ENCODE measurements at regions not wholly inside any gene's neighbourhood (a gene's known extent, or its start where the extent isn't known, plus 50 kb on each side); places are given as distances from the start of the nearest gene placed in this dataset.
"Not testable (repeated sequence)": the region's sequence is repeated elsewhere in the genome, so short reads cannot be mapped to it uniquely, and the experiment has no call there.

DNA sequence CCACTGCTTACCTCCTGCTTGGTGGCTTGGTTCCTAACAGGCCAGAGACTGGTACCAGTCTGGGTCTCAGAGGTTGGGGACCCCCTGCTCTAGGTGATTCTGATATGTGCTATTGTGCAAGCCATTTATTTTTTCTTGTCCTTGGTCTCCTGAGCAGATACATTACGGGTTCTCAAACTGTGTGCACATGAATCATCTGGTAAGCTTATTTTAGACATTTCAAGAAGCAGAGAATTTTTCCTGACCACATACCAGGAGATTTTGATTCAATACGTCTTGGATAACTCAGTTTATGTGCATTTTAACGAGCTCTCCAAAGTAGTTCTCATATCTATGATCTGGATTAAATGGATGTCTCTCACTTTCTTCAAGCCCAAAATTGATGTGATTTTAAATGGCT, 77.2 kb downstream of the FHIP1A start:
- TF ChIP-seq, protein P1, sequence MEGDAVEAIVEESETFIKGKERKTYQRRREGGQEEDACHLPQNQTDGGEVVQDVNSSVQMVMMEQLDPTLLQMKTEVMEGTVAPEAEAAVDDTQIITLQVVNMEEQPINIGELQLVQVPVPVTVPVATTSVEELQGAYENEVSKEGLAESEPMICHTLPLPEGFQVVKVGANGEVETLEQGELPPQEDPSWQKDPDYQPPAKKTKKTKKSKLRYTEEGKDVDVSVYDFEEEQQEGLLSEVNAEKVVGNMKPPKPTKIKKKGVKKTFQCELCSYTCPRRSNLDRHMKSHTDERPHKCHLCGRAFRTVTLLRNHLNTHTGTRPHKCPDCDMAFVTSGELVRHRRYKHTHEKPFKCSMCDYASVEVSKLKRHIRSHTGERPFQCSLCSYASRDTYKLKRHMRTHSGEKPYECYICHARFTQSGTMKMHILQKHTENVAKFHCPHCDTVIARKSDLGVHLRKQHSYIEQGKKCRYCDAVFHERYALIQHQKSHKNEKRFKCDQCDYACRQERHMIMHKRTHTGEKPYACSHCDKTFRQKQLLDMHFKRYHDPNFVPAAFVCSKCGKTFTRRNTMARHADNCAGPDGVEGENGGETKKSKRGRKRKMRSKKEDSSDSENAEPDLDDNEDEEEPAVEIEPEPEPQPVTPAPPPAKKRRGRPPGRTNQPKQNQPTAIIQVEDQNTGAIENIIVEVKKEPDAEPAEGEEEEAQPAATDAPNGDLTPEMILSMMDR (IDR thresholded peaks at IDR 0.05), result no peak
- TF ChIP-seq EZH2phosphoT487 (IDR thresholded peaks at IDR 0.05) (no peak), EZH2 (IDR thresholded peaks at IDR 0.05) (no peak)
- Histone ChIP-seq H3K27me3 (no peaks in the 10 kb centered on the region), H3K4me1 (no peaks in the 10 kb centered on the region), H4K20me1 (ENCODE audit: low read depth) (no peaks in the 10 kb centered on the region), H3K4me2 (no peak overlapping the region), H3K9me3 (ENCODE audit: low read depth) (no peaks in the 10 kb centered on the region), H3K27ac (no peak overlapping the region), H3K36me3 (no peaks in the 10 kb centered on the region), H3K79me2 (ENCODE audit: low read depth) (no peaks in the 10 kb centered on the region), H3F3A (ENCODE audit: low read depth) (no peaks in the 10 kb centered on the region), H3K4me3 (no peak overlapping the region), H3K9ac (no peak overlapping the region), H2AFZ (replicated peaks) (no peak overlapping the region)
- DNase-seq (ENCODE audit: low spot score), result no peak
- no peak overlapping the region for H3K27ac Mint-ChIP-seq
- H3K4me1 Mint-ChIP-seq, result peaks cover 5% of the 10 kb centered on the region
- no peaks in the 10 kb centered on the region for H3K36me3 Mint-ChIP-seq
- peaks cover 9% of the 10 kb centered on the region for H3K9me3 Mint-ChIP-seq
- no peak overlapping the region for H3K4me3 Mint-ChIP-seq
- H3K27me3 Mint-ChIP-seq (ENCODE audit: insufficient read depth, low read depth), result no peaks in the 10 kb centered on the region

GRCh38 chr4:151488968-151489367, 80.0 kb downstream of the FHIP1A start:
- H3K9me3 ChIP-seq (ENCODE audit: low read depth), result peaks cover 4% of the 10 kb centered on the region
- peaks cover 5% of the 10 kb centered on the region for H3K4me1 Mint-ChIP-seq
- no peak overlapping the region for H3K4me3 ChIP-seq
- H3K27me3 Mint-ChIP-seq (ENCODE audit: insufficient read depth, low read depth), result peaks cover 2% of the 10 kb centered on the region
- TF ChIP-seq EZH2 (IDR thresholded peaks at IDR 0.05), result no peak
- TF ChIP-seq, protein P1 (IDR thresholded peaks at IDR 0.05), result no peak
- TF ChIP-seq EZH2phosphoT487 (IDR thresholded peaks at IDR 0.05), result no peak
- H3K27ac Mint-ChIP-seq, result no peak overlapping the region
- no peaks in the 10 kb centered on the region for H3K79me2 ChIP-seq (ENCODE audit: low read depth)
- no peak overlapping the region for H3K4me3 Mint-ChIP-seq
- no peak overlapping the region for H3K27ac ChIP-seq
- H3K9me3 Mint-ChIP-seq, result peaks cover 21% of the 10 kb centered on the region
- no peak for DNase-seq (ENCODE audit: low spot score)
- no peak overlapping the region for H2AFZ ChIP-seq (replicated peaks)
- no peaks in the 10 kb centered on the region for H3K4me1 ChIP-seq
- no peaks in the 10 kb centered on the region for H3F3A ChIP-seq (ENCODE audit: low read depth)
- no peaks in the 10 kb centered on the region for H3K36me3 ChIP-seq
- no peaks in the 10 kb centered on the region for H3K36me3 Mint-ChIP-seq
- H3K27me3 ChIP-seq, result no peaks in the 10 kb centered on the region
- no peaks in the 10 kb centered on the region for H4K20me1 ChIP-seq (ENCODE audit: low read depth)
- no peak overlapping the region for H3K9ac ChIP-seq
- no peak overlapping the region for H3K4me2 ChIP-seq

- Histone ChIP-seq H3K4me1 (no peaks in the 10 kb centered on the region), H3K27me3 (no peaks in the 10 kb centered on the region), H3K4me2 (no peak overlapping the region), H3K79me2 (ENCODE audit: low read depth) (no peaks in the 10 kb centered on the region), H3K36me3 (no peaks in the 10 kb centered on the region), H3F3A (ENCODE audit: low read depth) (no peaks in the 10 kb centered on the region), H3K9me3 (ENCODE audit: low read depth) (peaks cover 6% of the 10 kb centered on the region), H2AFZ (replicated peaks) (no peak overlapping the region), H3K27ac (no peak overlapping the region), H4K20me1 (ENCODE audit: low read depth) (no peaks in the 10 kb centered on the region), H3K4me3 (no peak overlapping the region), H3K9ac (no peak overlapping the region)
- Mint-ChIP-seq H3K27me3 (ENCODE audit: insufficient read depth, low read depth) (peaks cover 2% of the 10 kb centered on the region), H3K4me1 (no peaks in the 10 kb centered on the region), H3K27ac (no peak overlapping the region), H3K9me3 (peaks cover 27% of the 10 kb centered on the region), H3K36me3 (no peaks in the 10 kb centered on the region), H3K4me3 (no peak overlapping the region)
- no peak for TF ChIP-seq EZH2 (IDR thresholded peaks at IDR 0.05)
- TF ChIP-seq, protein P1 (IDR thresholded peaks at IDR 0.05), result peak; percentile 38
- peak; percentile 36 for DNase-seq (ENCODE audit: low spot score)
Observed at GRCh38 chr4:151489462-151490203, 80.7 kb downstream of the FHIP1A start.

GRCh38 chr4:151495612-151496011, 86.6 kb downstream of the FHIP1A start:
- H3K36me3 ChIP-seq; H3K4me1 ChIP-seq; DNase-seq (ENCODE audit: low spot score); H3K36me3 Mint-ChIP-seq; H3K79me2 ChIP-seq (ENCODE audit: low read depth); H3K27ac Mint-ChIP-seq; H3K27ac ChIP-seq; H3K4me3 ChIP-seq; H3K27me3 Mint-ChIP-seq (ENCODE audit: insufficient read depth, low read depth); H3K4me3 Mint-ChIP-seq; H2AFZ ChIP-seq (replicated peaks); H3K9ac ChIP-seq; H3F3A ChIP-seq (ENCODE audit: low read depth); H3K27me3 ChIP-seq; H3K4me2 ChIP-seq; H3K9me3 ChIP-seq (ENCODE audit: low read depth); H4K20me1 ChIP-seq (ENCODE audit: low read depth); H3K4me1 Mint-ChIP-seq: not testable (repeated sequence)
- H3K9me3 Mint-ChIP-seq, result peaks cover 24% of the 10 kb centered on the region

DNA sequence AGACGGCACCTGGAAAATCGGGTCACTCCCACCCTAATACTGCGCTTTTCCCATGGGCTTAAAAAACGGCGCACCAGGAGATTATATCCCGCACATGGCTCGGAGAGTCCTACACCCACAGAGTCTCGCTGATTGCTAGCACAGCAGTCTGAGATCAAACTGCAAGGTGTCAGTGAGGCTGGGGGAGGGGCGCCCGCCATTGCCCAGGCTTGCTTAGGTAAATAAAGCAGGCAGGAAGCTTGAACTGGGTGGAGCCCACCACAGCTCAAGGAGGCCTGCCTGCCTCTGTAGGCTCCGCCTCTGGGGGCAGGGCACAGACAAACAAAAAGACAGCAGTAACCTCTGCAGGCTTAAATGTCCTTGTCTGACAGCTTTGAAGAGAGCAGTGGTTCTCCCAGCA, 102.6 kb downstream of the FHIP1A start:
- DNase-seq (ENCODE audit: low spot score), result not testable (repeated sequence)

More for the DNA sequence above, 102.6 kb downstream of the FHIP1A start:
- not testable (repeated sequence) for H3K79me2 ChIP-seq (ENCODE audit: low read depth); H3K4me2 ChIP-seq; H3F3A ChIP-seq (ENCODE audit: low read depth); H3K9me3 Mint-ChIP-seq; H3K9me3 ChIP-seq (ENCODE audit: low read depth); H3K27me3 Mint-ChIP-seq (ENCODE audit: insufficient read depth, low read depth); H3K9ac ChIP-seq; H3K27ac ChIP-seq; H2AFZ ChIP-seq (replicated peaks); H3K36me3 ChIP-seq; H3K36me3 Mint-ChIP-seq; H3K4me3 ChIP-seq; H3K4me1 ChIP-seq; H4K20me1 ChIP-seq (ENCODE audit: low read depth); H3K27me3 ChIP-seq; H3K4me3 Mint-ChIP-seq; H3K4me1 Mint-ChIP-seq; H3K27ac Mint-ChIP-seq

Measured in neural progenitor cell (in vitro differentiated cells).